ENCODE measurements at regions not wholly inside any gene's neighbourhood (a gene's known extent, or its start where the extent isn't known, plus 50 kb on each side); places are given as distances from the start of the nearest gene placed in this dataset.

DNA sequence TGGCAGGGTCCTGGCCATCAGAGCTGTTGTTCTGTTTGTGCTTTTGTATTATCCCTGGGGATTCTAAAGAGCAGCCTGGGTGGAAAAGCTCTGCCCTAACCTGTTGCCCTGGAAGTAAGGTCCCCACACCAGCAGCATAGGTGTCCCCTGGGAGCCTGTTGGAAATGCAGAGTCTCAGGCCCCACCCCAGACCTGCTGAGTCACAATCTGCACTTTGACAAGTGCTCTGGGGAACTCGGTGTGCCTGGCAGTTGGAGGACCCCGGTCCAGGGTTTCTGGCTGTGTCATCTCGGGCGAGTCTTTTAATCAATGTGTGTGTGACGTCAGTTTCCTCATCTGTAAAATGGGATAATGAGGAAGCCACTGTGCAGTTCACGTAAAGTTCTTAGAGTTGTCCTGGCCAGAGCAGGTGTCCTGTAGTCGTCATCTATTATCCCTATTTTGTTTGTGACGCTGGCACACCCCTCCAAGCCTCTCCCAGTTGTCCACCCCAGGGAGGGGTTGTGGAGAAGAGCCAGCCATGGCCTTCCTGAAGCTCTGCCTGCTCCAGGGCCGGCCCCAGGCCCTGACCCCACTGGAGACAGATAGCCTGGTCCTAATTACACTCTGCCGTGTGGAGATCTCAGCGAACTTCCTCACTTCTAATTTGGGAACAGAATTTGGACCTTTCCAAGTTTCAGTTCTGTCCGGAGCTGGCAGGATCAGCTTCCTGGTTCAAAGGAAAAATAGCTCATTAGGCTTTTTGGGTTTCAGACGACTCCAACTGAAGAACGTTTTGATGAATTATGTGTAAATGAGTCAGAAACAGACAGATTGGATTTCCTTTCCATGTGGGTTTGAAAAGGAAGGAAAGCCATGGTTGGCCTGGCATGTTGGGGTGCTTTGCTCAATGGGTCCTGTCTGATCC lies 295.7 kb upstream of the FOXF1 start:
- DNase-seq: no peak

DNA sequence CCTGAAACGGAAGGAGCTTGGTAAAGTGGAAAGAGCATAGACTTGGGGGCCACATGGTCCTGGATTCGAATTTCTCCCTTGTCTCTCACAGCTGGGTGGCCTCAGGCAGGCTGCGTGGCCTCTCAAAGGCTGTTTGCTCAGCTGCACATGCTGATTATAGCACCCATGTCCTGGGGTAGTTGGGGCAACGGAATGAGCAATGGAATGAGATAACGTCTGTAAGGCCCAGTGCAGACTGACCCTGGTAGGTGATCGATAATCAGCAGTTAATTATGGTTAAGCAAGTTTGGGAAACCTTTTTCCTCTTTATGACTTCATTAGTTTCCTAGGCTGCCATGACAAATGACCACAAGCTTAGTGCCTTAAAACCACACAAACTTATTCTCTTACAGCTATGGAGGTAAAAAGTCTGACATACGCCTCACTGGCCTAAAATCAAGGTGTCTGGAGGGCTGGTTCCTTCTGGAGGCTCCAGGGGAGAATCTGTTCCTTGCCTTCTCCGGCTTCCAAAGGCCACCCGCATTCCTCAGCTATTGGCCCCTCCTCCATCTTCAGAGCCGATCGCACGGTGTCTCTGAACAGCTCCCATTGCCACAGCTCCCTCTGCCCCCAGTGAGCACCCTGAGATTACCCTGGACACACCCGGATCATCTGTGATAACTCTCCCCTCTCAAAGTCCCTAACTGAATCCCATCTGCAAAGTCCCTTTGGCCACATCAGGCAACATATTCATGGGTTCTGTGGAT lies 294.9 kb upstream of the FOXF1 start:
- DNase-seq: no peak

GRCh38 chr16:86215979-86216585 lies 294.2 kb upstream of the FOXF1 start:
- no peak for DNase-seq

GRCh38 chr16:86216591-86216990 lies 293.7 kb upstream of the FOXF1 start:
- DNase-seq: no peak

- no peak for DNase-seq
Observed at GRCh38 chr16:86217001-86217890, 293.1 kb upstream of the FOXF1 start.

- no peak for DNase-seq
Observed at GRCh38 chr16:86217891-86218270, 292.4 kb upstream of the FOXF1 start.

- DNase-seq: no peak
Observed at GRCh38 chr16:86218479-86219170, 291.7 kb upstream of the FOXF1 start.

DNA sequence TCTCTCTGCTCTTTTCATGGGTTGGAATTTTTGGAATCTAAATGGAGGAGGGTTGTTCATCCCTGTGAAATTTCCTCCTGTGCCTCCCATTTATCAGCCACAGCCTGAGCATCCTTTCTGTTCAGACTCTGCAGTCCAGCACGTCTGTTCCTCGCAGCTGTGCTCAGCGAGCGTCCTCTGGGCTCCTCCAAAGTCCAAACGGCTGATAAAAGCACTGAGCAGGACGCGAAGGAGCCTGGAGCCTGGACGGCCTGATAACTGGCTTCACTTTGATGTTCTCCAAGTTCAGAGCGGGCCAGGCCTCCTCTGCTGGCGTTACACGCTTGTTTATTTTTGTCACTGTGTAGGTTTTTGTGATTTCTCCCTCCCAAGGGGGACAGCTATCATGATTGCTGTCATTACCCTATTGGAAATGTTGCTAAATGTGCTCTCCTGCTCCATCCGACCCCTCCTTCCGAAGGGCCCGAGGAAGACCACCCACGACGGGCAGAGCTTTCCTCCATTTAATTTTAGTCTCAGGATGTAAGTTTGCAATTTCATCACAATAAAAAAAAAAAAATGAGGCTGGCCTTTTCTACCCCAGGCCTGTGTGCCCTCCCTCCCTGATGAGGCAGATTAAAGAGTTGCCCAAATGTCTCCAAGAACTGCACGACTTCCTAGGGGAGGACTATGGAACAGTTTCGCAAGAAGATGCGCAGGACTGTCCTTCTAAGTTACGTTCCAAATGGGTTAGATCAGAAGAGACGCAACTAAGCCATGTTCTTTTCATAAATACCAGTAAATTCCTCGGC lies 290.5 kb upstream of the FOXF1 start:
- DNase-seq: no peak

GRCh38 chr16:86220561-86220960 lies 289.8 kb upstream of the FOXF1 start:
- DNase-seq: no peak

DNA sequence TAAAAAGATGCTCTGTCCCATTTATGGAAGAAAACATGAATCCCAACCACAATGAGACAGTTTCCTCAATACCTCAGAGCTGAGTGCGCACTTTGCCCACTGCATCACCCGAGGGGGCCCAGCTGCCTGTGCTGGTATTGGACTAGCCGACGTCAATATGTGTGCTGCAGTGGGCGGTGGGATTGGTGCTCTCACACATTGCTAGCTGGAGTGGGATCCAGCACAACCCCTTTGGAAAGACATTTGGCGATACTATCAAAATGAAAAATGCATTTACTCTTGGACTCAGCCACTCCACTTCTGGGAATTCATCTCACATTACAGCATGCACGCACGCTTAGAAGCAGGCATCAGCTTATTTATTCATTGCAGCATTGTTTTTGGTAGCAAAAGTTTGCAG lies 289.2 kb upstream of the FOXF1 start:
- no peak for DNase-seq

DNA sequence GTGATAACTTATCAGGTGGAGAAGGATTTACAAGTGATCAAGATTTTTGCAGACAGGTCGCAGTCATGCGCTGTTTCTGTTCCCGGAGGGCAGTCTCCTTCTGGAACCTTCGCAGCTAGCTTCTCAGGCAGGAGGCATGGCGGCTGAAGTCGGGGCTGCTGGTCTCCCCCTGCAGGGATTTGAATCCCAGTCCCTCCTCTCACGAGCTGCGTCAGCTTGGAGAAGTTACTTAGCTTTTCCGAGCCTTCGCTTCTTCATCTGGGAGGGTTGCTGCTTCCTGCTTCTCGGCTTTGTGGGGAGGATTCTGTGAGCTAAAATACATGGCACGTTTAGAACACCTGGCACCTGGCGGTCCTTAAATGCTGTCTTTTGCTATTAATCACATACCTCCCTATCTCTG lies 287.8 kb upstream of the FOXF1 start:
- no peak for DNase-seq

GRCh38 chr16:86222965-86223551 lies 287.3 kb upstream of the FOXF1 start:
- DNase-seq: no peak

DNA sequence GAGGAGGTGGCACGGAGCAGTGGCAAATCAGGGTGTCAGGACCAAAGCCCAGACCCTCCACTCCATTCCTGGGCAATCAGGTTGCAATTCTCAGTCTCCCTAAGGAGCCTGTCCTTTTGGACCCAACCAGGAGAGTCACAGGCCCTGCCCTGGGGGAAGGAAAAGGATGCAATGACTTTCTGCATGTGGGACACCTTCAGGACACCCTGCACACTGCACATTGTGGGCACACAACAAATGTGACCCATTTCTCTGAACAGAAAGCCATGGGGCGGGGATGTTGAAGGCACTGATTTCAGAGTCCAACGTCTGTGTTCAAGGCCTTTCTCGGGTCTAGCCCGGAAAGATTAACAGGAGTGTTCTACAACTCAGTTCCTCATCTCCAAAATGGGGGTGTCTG lies 286.2 kb upstream of the FOXF1 start:
- no peak for DNase-seq

DNA sequence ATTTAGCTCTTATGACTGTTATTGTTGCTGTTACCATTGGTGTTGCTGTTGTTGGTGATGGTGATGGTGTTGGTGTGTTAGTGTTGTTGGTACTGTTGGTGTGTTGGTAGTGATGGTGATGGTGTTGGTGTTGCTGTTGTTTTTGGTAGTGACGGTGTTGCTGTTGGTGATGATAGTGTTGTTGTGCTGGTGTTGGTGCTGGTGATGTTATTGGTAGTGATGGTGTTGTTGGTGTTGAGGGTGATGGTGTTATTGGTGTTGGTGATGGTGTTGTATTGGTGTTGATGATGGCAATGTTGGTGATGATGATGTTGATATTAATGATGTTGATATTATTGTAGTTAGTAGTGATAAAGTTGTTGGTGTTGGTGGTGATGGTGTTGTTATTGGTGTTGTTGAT lies 285.7 kb upstream of the FOXF1 start:
- DNase-seq: no peak

DNA sequence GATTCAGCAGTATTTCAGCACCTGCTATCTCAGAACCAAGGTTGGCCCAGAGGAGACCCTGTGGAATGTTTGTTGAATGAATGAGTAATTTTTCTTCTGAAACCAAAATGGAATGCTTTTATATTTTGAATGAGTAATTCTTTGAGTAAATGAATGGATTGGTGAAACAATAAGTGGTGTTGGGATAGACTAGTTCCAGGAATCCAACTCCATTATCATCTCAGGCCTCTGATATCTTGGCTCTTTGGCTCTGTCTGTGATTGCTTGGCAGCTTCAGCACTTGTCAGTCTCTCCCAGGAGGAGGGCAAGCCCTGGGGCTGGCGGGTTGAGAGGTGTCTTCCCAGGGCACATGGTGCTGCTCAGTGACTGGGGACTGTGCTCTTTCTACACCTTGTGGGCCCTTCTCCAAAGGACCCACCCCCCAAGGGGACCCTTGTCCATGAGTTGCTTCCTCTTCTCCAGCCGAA lies 284.4 kb upstream of the FOXF1 start:
- no peak for DNase-seq

- DNase-seq: no peak
Observed at GRCh38 chr16:86227041-86227440, 283.3 kb upstream of the FOXF1 start.

DNA sequence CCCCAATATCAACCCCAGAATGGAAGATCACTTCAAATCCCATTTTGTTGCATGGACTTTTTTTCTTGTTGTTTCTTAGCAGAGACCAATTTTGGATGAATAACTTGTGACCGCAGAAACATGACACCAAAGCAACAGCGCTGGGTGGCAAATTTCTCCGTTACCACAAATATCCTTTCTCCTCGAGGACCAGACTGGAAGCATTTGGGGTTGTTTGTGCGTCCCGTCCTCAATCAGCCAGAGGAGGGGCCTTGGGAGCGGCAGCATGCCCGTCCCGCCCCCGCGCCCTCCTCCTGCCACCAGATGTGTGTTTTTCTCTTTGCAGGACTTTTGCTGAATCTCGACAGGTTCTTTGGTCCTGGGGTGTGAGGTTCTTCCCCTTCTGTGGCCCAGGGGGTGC lies 282.5 kb upstream of the FOXF1 start:
- no peak for DNase-seq

DNA sequence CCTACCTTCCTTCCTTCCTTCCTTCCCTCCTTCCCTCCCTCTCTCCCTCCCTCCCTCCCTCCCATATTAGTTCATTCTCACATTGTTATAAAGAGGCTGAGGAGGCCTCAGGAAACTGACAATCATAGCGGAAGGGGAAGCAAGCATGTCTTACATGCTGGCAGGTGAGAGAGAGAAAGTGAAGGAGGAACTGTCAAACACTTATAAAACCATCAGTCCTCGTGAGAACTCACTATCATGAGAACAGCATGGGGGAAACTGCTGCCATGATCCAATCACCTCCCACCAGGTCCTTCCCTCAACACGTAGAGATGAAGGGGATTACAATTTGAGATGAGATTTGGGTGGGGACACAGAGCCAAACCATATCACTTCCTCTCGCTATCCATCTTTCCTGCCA lies 281.6 kb upstream of the FOXF1 start:
- no peak for DNase-seq

DNA sequence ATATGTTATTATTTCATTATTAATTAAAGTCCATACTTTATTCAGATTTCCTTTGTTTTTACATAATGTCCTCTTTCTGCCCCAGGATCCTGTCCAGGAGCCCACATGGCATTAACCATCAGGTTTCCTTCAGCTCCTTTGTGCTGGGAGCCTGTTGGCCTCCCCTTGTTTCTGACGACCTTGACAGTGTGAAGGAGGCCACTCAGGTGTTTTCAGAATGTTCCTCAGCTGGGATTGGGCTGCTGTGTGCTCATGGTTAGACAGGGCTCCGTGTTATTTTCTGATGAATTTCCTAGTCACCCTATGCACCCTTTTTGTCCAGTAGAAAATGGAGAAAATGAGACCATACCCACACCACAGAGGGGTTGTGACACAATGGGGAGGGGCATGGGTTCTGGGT lies 281.0 kb upstream of the FOXF1 start:
- no peak for DNase-seq
